GM04504 (cell line): ENCODE measurements at regions not wholly inside any gene's neighbourhood (a gene's known extent, or its start where the extent isn't known, plus 50 kb on each side); places are given as distances from the start of the nearest gene placed in this dataset.
"Not testable (repeated sequence)": the region's sequence is repeated elsewhere in the genome, so short reads cannot be mapped to it uniquely, and the experiment has no call there.

Experiments used
- DNase-seq: peaks from one replicate; pipeline ENCODE4 v3.0.0-alpha.2; 2012; ENCODE audit warnings: low read depth

DNA sequence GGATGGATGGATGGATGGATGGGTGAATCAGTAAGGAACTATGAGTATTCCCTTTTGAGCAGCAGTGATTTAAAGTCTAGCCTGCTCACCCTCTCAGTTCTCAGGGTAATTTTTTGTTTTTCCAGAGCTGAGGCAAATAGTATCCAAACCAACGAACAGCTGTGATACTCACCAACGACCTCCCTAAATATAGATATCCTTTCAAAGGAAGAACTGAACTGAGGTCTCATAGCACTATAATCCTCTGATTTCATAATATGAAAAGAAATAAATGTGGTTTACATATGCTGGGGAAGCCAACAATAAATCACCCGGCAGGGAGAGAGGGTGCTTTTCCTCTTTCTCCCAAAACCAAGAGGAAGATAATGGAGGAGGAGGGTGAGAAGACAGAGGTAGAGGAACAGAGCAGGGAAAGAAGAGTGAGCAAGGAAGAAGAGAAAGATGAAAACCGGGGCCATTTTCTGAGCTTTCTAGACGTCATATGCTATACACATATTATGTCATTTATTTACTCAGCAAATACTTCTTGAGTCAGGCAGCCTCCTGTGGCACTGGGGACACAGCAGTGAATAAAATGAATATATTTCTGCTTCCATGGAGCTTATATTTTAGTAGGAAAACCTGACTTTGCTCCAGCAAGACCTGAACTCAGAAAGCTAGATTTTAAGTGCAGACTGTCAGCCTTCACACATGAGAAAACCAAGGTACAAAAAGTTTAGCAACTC is 710.7 kb upstream of the TBX3 start:
- DNase-seq, result no peak

DNA sequence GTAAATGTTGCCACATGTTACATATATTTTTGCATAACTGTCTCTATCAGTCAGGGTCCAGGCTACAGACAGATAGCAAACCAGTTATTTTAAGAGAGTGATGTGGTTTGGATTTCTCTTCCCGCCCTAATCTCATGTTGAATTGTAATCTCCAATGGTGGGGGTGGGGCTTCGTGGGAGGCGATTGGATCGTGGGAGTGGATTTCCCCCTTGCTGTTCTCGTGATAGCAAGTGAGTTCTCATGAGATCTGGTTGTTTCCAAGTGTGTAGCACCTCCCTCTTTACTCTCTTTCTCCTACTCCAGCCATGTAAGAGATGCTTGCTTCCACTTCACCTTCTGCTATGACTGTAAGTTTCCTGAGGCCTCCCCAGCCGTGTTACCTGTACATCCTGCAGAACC is 704.2 kb upstream of the TBX3 start:
- DNase-seq, result no peak

DNA sequence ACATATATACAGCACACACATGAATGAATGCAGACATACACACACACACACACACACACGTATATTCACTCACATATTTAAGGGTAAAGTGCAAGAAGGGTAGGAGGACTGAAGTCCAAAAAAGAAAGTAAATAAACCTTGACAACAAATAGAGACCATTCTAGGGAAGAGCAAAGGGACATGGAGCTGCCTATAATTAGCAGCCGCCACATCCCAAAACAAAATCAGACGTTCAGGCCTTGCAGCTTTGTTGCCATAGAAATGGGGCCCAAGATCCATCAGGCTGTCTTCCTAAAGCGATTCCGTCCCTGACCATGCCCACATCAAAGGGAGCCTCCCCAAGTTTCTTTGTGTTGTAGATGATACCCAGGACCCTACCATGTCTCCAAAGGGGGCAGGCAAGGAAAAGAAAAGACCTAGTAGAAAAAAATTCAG is 703.5 kb upstream of the TBX3 start:
- DNase-seq, result no peak

DNA sequence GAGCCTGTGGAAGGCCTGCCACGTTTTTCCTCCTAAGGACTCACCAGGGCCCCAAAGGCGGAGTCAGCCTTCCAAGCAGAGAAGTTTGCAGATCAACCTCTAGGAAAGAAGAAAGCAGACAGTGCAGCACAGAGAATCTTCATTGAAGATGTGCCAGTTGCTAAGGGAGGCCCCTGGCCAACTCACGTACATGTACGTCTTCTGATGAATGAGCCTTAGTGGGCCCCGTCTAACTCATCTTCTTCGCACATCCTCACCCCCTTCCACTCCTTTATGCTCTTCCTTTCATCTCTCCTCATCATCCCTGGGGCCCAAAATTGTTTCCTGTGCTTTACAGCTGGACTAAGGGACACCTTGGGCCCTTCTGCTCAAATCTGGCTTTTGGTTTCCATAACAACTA is 703.0 kb upstream of the TBX3 start:
- DNase-seq, result no peak

DNA sequence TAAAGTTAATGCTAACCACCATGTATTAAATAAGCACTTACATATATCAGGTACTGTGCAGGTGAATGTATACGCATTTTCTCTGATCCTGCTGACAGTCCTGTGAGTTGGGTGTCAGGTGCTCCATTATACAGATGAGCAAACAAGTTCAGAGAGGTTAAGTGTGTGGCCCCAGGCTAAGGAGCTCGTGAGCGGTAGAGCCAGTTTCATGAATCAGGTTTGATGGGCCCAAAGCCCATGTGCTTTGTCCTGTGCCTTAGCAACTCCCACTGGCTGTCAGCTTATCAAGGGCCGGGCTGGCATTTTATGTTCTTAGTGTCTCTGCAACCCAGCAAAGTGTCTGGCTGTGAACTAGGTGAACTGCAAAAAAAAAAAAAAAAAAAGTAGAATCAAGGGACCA is 701.2 kb upstream of the TBX3 start:
- no peak for DNase-seq

DNA sequence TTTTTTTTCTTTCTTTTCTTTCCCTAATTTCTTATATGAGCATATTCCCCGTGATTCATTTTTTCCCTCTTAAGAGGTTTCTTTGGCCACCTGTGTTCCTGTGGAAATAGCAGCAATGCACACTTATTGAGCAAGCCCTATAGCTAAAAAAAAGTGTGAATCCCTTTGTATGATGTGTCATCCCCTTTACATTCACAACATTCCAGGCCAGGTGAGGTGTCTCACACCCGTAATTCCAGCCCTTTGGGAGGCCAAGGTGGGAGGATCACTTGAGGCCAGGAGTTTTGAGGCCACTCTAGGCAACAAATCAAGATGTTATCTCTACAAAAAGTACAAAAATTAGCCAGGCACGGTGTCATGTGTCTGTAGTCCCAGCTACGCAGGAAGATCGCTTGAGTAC is 700.4 kb upstream of the TBX3 start:
- DNase-seq, result no peak

DNA sequence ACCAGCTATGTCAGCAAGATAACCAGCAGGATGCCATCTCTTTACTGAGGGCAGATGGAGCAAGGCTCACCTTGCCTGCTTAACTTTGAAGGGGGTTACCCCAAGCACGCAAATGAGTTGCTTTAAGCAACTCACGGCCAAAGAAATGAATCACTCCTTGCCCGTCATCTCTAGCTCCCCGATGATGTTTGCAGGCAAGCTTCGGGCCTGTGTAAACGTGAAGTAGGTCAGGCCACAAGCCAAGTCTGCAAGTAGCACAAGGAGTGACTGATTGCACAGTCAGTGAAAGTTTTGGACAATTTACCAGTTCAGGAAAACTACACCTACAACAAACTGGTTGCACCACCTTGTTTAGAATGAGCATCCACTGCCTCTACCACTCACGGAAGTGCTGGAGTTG is 699.7 kb upstream of the TBX3 start:
- DNase-seq, result no peak

DNA sequence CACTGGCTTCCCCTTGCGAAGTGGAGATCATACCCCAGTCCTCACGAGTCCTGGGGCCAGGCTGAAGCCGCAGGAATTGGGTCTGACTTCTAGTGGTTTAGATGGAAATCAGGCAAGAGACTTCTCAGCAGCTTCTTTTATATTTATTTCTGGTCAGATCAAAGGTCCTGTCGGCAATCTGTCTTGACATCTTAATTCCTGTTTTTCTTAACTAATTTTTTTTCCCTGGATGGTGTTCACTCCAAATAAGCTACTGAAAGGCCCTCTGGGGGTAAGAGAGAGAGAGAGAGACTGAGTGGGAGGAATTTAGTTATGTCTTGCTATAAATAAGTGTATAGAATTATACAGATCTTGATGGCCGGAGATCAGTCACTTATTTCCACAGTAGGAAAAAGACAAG is 698.7 kb upstream of the TBX3 start:
- no peak for DNase-seq

DNA sequence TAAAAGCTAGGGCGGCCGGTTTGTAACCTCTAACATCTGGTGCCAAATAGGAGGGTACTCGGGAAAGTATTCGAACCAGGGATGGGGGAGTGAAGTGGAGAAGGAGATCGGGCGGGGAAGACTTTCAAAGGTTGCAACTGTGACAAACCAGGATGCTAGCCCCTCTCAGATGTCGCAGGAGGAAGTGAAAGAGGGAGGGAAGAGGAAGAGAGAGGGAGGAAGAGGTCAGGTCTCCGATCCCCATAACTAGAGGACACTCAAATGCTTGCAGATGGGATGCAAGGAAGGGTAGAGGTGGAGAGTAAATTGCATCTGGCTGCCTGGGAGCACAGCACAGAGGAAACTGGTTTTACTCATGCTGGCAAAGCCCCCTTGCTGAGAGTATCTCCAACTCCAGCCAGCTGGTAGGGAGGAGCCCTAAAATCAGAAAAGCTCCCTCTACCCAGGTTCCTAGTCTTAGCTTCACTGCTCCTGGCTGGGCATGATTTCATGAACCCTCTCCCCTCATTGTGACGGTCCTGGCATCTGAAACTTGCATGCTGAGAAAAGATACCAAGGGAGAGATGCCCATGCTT is 696.7 kb upstream of the TBX3 start:
- DNase-seq, result no peak

DNA sequence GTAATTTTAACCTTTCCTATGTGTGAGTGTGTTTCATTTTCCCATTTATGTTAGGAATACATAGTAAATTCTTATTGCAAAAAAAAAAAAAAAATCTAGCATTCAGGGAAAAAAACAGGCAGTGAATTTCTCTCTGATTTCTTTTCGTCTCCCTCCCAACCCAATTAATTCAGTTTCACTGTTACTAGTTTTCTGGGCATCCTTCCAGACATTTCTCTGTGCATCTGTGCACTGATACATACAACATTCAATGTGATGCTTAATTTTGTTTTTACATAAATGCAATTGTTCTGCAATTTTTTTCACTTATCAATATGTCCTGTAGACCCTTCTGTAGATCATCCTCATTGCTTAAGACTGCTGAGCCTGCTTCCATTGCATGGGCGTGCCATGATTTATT is 694.3 kb upstream of the TBX3 start:
- no peak for DNase-seq

DNA sequence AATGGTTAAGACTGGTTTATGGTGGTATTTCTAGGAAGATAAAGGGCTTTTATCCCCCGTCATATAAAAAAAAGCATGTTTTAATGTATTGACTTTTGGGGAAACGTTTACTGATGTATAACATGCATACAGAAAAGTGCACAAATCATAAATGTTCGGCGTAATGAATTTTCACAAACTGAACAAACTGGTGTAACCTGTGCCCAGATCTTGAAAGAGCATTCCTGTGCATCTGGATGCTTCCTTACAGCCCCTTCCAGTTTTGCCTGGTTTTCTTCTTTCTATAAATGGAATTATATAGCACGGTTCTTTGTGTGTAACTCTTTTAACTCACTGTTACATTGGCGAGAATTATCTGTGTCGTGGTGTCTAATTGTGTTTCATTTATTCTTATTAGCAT is 693.8 kb upstream of the TBX3 start:
- DNase-seq, result no peak

DNA sequence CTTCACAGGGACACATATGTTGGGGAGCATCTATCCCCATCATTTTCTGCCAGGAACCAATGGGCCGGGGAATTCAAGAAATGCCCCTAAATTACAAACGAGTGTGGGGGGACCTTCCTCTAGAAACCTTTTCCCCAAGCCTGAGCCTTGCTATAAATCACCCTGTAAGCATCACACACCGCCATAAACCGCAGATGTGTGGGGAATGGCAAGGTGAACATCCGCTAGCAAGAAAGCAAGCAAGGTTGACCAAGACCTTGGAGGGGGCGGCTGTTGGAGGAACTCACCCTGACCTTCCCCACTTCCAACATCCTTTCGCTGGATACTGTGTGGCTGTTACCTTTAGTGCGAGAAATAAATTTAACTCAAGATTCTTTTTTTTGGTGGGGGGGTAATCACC is 693.3 kb upstream of the TBX3 start:
- DNase-seq, result no peak

DNA sequence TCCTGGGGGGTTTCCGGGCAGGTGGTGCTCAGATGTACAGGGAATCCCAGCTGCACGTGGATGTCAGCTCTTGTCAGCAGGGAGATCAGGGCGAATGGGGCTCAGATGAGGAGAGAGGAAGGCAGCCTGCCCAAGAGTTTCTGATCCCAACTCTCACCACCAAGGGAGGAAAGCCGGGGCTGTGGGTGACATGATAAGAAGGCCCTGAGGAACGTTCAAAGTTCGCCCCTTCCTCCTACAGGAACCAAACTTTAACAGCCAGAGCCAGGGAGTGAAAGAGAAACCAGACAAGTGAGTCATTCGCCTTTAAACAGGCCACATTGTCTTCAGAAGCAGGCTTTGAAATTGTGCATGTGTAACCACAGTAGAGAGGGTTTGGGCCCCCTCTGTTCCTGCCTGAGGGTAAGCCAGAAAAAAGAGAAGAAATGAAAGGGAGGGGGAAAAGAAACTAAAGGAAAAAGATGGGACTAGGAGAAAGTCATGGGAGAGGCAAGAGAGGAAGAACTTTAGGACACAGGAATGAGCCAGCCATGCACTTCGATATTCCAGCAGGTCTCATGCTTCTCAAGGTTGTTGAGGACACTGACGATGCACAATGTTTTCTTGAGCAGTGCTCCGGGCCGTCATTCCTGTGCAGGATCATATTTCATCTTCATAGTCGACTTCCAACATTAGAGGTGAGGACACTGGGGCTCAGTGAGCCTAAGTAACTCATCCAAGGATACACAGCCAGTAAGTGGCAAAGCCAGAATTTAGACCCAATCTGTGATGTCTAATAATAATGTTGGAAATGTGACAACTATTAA is 691.4 kb upstream of the TBX3 start:
- peak; percentile 38 for DNase-seq

DNA sequence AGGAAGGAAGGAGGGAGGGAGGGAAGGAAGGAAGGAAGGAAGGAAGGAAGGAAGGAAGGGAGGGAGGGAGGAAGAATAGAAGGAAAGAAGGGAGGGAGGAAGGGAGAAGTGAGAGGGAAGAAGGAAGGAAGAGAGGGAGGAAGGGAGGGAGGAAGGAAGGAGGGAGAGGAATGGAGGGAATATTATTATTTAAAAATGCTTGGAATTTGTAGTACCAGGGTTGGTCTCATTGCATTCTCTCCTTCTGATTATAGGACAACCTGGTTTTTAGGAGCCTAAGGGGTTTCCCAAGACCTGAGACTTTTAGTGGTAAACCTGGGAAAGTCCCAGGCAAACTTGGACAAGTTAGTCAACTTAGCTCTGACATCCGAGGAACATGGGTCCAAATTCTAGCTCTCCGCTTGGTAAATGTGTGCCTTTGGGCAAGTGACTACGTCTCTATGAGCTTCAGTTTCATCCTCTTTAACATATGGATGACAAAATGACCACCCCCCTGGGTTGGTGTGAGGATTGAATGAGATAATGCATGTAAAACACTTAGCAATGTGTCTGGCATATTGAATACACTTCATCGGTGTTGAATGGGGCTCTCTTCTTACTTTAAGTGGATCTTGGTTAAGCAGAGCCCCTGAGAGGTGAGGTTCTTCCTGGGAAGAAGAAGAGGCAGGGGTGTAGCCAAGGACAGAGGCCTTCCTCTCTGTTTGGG is 690.7 kb upstream of the TBX3 start:
- no peak for DNase-seq

DNA sequence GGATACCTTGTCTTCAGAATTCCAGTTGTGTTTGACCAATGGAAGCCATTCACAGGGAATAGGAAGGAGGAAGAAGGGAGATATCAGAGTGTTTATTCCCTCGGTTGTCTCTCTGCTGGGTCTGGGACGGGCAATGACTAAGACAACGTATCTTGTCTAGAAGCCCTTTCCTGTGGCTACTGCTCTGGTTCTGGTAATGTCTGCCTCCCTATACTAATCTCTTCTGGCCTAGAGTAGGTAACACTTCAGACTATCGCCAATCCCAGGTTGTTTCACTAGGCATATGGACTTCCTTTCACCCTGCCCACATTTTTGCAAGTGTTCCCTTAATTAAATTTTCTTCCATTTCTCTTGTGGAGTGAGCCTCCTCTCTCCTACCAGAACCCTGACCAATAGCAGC is 687.7 kb upstream of the TBX3 start:
- DNase-seq, result no peak

DNA sequence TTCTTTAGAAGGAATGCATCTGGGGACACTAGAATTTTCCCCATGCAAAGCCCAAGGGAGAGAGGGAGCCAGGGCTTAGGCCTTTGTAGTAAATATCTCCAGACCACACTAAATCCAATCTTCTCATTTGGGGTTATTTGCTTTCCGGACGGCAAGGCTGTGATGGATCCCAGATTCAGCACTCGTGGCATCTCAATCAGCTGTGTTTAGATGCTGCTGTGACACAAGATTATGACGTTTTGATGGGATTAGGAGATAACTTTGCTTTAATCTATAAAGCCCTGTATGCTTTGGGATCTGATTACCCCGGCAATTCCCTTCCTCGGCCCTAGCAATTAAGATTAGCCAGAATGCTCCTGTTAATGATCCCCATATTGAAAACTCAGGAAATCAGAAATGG is 686.7 kb upstream of the TBX3 start:
- DNase-seq, result no peak

DNA sequence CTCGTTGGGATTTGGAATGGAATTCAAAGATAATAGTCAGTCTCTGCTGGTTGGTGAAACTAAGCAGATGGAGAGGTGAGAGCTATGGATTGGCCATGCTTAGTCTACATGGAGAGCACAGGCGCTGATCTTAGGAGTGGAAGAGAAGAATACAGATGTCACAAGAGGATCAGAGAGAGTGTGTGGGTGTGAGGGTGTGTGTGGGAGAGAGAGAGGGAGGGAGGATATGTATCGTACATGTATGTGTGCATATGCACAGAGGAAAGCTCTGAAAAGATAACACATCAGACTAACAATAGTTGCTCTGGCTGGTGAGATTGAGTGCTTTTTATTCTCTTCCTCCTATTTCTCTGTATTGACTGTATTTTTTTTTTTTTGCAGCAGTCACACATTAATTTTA is 686.2 kb upstream of the TBX3 start:
- DNase-seq, result no peak

DNA sequence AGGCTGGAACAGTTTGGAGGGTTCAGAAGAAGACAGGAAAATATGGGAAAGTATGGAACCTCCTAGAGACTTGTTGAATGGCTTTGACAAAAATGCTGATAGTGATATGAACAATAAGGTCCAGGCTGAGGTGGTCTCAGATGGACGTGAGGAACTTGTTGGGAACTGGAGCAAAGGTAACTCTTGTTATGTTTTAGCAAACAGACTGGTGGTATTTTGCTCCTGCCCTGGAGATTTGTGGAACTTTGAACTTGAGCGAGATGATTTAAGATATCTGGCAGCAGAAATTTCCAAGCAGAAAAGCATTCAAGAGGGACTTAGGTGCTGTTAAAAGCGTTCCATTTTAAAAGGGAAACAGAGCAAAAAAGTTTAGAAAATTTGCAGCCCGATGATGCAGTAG is 682.3 kb upstream of the TBX3 start:
- DNase-seq, result not testable (repeated sequence)

DNA sequence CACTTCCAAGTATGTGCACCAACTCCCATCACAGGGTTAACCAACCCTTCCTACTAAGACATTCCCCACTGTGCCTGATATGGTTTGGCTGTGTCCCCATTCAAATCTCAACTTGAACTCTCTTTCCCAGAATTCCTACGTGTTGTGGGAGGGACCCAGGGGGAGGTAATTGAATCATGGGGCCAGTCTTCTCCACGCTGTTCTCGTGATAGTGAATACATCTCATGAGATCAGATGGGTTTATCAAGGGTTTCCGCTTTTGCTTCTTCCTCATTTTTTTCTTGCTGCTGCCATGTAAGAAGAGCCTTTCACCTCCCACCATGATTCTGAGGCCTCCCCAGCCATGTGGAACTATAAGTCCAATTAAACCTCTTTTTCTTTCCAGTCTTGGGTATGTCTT is 681.8 kb upstream of the TBX3 start:
- not testable (repeated sequence) for DNase-seq

DNA sequence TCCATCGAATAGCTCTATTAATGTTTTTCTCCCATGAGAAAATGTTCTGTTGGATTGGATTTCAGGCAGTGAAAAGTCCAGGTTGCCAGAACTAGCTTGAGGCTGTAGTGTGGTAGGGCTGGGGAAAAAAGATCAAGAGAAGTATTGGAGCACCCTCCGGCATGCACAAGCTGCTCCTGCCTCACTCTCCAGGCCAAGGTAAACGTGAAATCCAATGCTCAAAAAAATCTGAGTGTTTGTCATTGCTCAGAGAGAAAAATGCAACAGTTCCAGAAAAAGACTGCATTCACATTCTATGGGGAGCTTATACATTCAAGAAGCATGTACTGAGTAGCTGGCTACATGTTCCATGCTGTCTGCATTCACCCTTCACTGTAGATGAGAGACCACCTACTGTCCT is 680.9 kb upstream of the TBX3 start:
- no peak for DNase-seq

DNA sequence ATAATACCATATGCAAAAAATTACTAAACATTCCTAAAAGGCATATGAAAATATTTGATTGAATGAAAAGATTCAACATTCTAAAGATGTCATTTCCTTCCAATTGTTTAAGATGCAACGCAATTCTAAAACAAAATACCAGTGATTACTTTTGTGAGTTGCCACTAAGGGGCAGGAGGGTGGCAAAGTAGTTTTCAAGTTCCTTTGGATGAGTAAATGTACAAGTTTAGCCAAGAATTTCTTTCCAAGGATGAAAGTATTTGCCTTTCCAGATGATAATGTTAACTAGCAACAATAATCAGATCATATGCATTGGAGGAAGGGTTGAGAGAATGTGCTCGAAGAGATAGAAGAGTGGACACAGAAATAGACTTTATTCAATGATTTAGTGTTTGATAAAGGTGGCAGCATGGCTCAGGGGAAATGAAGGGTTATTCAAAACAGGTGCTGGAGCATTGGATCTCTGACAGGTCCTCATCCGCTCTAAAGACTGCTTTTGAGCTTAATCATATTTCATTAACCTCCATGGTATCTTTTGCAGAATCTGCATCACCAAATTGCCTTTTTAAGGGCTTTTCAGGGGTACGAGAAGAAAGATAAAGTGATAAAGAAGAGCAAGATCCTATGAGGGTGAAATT is 678.5 kb upstream of the TBX3 start:
- DNase-seq, result no peak

DNA sequence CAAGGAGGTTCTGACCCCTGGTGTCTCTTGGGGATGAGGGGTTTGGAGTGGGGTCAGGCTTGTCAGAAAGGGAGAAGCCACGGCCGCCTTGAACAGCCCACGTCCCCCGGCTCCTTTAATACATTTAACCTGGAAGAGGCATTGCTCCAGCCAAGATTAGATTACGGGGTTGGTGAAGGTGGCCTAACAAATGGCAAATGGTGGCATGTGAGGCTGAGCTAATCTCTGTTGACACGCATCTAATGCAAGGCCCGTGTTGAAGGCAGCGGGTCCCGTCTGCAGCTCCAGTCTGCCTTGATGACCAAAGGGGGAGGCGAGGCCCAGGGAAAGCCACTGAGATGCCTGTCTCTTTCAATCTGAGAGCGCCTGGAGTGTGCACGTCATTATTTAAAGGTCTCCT is 673.7 kb upstream of the TBX3 start:
- DNase-seq, result no peak
